D721Med (cell line): ENCODE measurements at regions not wholly inside any gene's neighbourhood (a gene's known extent, or its start where the extent isn't known, plus 50 kb on each side); places are given as distances from the start of the nearest gene placed in this dataset.

Experiments
- DNase-seq: peaks from one replicate; pipeline ENCODE4 v3.0.0; 2011; ENCODE audit warnings: low spot score; ENCODE audit not compliant: insufficient read length
- FAIRE-seq: peaks from 2 replicates; lab custom pipeline; 2011; peaks lifted over from hg19 to GRCh38; lab: Jason Lieb, UNC
- TF ChIP-seq, protein P1 (sequence below): IDR thresholded peaks from 2 replicates; pipeline ENCODE4 v1.5.1; 2012; ENCODE audit warnings: mild to moderate bottlenecking, control low read depth; ENCODE audit not compliant: insufficient read depth; ENCODE audit errors: missing control alignments

DNA sequence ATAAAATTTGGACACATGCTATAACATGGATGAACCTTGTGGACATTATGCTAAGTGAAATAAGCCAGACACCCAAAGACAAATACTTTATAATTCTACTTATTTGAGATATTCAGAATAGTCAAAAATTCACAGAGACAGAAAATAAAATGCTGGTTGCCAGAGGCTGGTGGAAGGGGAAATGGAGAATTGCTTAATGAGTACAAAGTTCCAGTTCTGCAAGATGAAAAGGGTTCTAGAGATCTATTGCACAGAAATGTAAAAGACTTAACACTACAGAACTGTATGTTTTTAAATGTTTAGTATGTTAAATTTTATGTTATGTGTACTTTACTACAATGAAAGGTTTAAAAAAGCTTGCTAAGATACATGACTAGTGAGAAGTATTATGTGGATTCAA, 344.8 kb downstream of the CNTN3 start:
- peak; percentile 11 for FAIRE-seq
- TF ChIP-seq, protein P1, sequence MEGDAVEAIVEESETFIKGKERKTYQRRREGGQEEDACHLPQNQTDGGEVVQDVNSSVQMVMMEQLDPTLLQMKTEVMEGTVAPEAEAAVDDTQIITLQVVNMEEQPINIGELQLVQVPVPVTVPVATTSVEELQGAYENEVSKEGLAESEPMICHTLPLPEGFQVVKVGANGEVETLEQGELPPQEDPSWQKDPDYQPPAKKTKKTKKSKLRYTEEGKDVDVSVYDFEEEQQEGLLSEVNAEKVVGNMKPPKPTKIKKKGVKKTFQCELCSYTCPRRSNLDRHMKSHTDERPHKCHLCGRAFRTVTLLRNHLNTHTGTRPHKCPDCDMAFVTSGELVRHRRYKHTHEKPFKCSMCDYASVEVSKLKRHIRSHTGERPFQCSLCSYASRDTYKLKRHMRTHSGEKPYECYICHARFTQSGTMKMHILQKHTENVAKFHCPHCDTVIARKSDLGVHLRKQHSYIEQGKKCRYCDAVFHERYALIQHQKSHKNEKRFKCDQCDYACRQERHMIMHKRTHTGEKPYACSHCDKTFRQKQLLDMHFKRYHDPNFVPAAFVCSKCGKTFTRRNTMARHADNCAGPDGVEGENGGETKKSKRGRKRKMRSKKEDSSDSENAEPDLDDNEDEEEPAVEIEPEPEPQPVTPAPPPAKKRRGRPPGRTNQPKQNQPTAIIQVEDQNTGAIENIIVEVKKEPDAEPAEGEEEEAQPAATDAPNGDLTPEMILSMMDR, result no peak

DNA sequence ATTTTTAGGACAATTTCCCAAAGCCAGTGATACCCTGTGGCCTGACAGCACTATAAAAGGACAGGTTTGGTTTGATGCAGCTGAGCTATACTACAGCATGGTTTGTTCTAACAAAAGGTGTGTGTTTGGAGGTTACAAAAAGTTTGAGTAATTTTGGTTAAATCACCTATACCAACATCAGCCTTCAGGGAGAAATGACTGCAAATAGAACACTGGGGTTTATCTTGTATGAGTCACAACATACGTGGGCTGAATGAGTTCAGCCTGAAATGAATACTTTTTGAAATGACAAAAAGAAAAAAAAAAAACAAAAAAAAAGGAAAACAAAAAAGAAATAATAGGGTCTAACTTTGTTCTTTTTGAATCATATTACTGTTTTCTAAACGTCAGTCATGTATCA, 345.7 kb downstream of the CNTN3 start:
- TF ChIP-seq, protein P1, result no peak
- FAIRE-seq (no peak), DNase-seq (no peak)

More for the DNA sequence above, 344.8 kb downstream of the CNTN3 start:
- no peak for DNase-seq

DNA sequence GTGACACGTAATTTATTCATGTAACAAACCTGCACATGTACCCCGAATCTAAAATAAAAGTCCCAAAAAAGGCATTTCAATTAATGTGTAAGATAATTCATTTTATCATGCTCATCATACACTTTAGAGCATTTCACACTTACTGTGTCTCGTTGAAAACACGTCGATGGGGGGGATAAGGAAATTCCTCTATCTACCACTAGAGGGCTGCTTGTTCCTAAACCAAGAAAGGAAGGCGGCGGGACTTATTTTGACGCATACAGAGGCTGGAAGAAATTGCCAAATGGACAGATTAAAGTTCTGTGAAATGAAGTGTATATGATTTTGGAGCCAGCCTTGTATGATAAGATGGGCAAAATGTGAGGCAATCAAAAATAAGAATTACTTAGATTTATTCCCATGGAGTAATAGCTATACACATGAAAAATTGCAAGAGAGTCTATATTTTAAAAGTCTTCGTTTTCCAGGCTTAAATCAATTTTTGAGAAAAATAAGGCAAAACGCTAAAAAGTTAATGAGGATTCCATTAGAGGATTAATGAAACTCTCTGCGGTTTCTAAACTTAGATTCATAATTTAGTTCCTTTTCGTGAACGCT, 346.8 kb downstream of the CNTN3 start:
- FAIRE-seq (peak; percentile 88), DNase-seq (no peak)
- TF ChIP-seq, protein P1, result peak; percentile 86

GRCh38 chr3:74267131-74267530, 347.3 kb downstream of the CNTN3 start:
- FAIRE-seq (no peak), DNase-seq (no peak)
- TF ChIP-seq, protein P1, result no peak

GRCh38 chr3:74265069-74265468, 349.4 kb downstream of the CNTN3 start:
- DNase-seq (no peak), FAIRE-seq (no peak)
- TF ChIP-seq, protein P1, result no peak

- no peak for DNase-seq
- TF ChIP-seq, protein P1, result no peak
- FAIRE-seq, result peak; percentile 11
These were observed 351.4 kb downstream of the CNTN3 start for GRCh38 chr3:74263031-74263430.

DNA sequence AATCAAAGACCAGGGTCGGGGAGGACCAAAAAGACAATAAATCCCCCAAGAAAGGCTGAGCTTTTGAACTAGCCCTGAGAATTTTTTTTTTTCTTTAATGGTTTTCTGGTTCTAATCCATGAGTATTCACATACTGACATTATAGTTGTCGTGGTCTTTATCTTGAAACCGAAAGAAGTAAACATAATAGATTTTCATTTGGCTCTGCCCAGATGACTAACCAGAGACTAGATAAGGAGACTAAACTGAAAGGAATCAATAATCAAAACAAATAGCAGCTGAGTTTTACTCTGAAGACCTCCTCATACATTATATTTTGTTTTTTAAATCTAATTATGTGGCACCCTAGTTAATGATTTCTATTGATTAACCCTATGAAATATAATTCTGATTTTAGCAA, 381.4 kb downstream of the CNTN3 start:
- TF ChIP-seq, protein P1, result no peak
- DNase-seq (no peak), FAIRE-seq (no peak)
